Dendritic cell treated with granulocyte-macrophage colony-stimulating factor and Interleukin-4, amounts not matched to agents 40 ng/mL and 50 ng/mL, for 4 days (primary cell): ENCODE measurements at regions not wholly inside any gene's neighbourhood (a gene's known extent, or its start where the extent isn't known, plus 50 kb on each side); places are given as distances from the start of the nearest gene placed in this dataset.

Experiments
- H3K27ac Mint-ChIP-seq: one replicate; pipeline ENCODE4 v1.8.0; 2022; ENCODE audit warnings: mild to moderate bottlenecking, mixed read lengths
- H3K27me3 Mint-ChIP-seq: one replicate; pipeline ENCODE4 v1.8.0; 2022; ENCODE audit warnings: mild to moderate bottlenecking, mixed read lengths
- H3K36me3 Mint-ChIP-seq: one replicate; pipeline ENCODE4 v1.8.0; 2022; ENCODE audit warnings: low read depth, mixed read lengths
- H3K4me1 Mint-ChIP-seq: one replicate; pipeline ENCODE4 v1.8.0; 2022; ENCODE audit warnings: low read depth, mixed read lengths
- H3K4me3 Mint-ChIP-seq: one replicate; pipeline ENCODE4 v1.8.0; 2022; ENCODE audit warnings: mild to moderate bottlenecking, moderate library complexity, mixed read lengths
- H3K9me3 Mint-ChIP-seq: one replicate; pipeline ENCODE4 v1.8.0; 2022; ENCODE audit warnings: mixed read lengths
- intact Hi-C: fragments of 100-400 bp; cut with micrococcal nuclease; formaldehyde crosslinking; loops from one replicate; pipeline ENCODE4 v1.15.0; 2022

DNA sequence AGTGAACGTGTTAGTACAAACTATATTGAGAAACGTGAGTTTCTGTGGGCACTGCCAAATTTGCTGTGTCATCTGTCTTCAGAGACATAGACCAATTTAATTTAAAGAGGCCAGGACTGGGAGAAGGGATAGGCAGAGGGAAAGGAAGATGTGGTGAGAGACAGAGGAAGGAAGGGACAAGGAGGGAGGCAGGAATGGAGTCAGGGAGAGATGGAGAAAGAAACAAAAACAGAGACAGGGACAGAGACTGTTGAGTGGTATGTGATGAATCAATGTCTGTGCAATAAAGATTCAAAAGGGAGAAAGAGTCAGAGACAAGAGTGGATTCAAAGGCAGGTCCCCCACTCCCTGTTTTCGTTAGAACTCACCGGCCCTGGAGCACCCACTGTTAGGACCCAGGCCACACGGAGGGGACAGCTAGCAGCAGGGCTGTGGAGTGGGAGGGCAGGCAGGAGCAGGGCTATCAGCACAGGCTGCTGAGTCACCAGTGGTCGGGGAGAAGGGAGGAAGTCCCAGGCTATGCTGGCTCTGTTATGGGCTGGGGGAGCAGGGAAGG is 51.6 kb upstream of the CHD6 start:
- H3K4me1 Mint-ChIP-seq: peaks cover 8% of the 10 kb centered on the region
- H3K27me3 Mint-ChIP-seq: peaks cover 15% of the 10 kb centered on the region
- no peak overlapping the region for H3K27ac Mint-ChIP-seq
- intact Hi-C loops: no loop called here
- H3K4me3 Mint-ChIP-seq: no peak overlapping the region
- H3K9me3 Mint-ChIP-seq: no peaks in the 10 kb centered on the region
- no peaks in the 10 kb centered on the region for H3K36me3 Mint-ChIP-seq

DNA sequence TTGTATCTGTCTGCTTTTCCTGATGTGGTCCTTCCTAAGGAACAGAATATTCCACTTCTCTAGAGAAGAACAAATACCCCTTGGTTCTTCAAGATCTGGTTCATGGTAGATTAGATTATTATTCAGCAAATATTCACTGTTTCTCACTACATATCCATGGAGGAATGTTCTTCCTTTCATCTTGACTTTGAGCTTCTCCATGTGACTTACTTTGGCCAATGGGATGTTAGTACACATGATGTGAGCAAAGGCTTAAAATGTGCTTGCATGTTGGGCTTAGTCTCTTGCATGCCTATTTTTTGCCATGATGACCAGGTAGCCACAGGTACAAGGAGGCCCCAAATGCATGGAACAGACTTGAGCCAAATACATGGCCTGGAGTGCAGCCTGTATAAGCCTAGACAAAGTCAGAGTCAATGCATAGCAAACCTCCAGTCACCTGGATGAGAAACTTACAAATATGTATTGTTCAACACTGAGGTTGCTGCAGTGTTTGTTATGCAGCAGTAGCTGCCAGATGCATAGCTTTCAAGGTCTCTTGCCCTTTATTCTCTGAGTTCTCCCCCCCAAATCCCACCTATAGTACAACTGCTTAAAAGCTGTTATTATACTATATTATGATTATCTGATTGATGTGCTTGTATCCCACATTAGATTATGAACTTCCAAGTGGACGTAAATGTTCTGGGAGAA is 50.0 kb upstream of the CHD6 start:
- Mint-ChIP-seq H3K27ac (no peak overlapping the region), H3K36me3 (no peaks in the 10 kb centered on the region), H3K9me3 (no peaks in the 10 kb centered on the region), H3K27me3 (peaks cover 8% of the 10 kb centered on the region), H3K4me1 (peaks cover 8% of the 10 kb centered on the region), H3K4me3 (no peak overlapping the region)
- intact Hi-C loops: no loop called here
